Skeletal muscle cell (primary cell): ENCODE measurements at regions not wholly inside any gene's neighbourhood (a gene's known extent, or its start where the extent isn't known, plus 50 kb on each side); places are given as distances from the start of the nearest gene placed in this dataset.
"Not testable (repeated sequence)": the region's sequence is repeated elsewhere in the genome, so short reads cannot be mapped to it uniquely, and the experiment has no call there.

ENCODE experiments used
- DNase-seq: peaks from one replicate; pipeline ENCODE4 v3.0.0-alpha.2; 2010; ENCODE audit warnings: low read depth
- H3K4me3 ChIP-seq: 2 replicates; pipeline ENCODE4 v1.5.1; 2011; ENCODE audit warnings: low read depth, mild to moderate bottlenecking, control low read depth, low read length, moderate library complexity

DNA sequence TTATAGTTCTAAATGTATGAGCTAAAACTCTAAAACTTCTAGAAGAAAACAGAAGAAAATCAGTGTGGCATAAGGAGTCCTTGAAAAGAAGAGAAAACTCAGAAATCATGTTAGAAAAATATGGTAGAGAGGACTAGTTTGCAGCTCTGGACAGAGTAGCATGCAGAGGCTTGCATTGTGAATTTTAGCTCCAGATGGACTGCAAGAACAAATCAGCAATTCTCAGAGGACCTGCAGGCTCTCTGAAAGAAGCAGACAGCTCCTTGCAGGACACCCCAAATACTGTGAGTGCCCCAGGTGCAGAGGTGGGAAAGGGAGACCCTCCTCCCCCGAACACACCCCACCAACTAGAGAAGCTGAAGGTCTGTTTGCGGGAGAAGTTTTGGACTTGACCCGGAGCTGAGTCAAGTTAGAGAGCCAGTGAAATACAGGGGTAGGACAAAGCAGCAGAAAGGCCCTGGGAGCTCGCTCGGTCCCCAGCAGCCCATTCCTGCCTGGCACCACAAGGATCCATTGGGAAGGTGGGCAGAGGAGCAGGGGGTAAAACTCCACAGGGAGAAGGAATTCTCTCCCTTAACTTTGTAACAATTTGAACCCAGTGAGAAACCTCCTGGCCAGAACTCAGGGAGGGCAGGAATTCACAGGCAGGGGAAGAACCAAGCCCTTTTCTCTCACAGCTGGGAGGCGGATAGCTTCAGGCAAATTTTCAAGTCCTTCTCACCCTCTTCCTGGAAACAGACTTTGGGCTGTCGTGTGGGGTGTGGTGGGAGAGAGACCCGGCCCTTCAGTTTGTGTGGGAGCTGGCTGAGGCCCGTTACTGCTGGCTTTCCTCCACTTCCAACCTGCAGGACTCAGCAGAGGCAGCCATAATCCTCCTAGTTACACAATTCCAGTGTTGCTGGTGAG is 216.2 kb upstream of the SLC35G4 start:
- no peak for DNase-seq
- H3K4me3 ChIP-seq = no peak overlapping the region

DNA sequence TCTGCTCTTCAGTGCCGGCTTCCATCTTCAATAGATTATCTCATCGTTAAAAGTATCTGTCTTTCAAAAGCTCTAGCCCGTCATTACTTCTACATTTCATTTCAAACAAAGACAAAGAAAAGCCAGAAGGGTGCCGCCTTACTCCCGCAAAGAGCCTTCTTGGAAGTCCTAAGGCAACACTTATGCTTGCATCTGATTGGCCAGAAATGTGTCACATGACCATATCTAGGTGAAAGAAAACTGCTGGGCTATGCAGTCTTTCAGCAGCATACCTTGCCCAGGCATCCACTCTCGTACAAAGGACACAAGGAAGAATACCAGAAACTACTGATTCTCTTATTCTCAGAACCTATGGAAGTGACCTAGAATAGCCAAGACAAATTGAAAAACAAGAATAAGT is 217.1 kb upstream of the SLC35G4 start:
- no peak for DNase-seq
- H3K4me3 ChIP-seq = no peak overlapping the region

DNA sequence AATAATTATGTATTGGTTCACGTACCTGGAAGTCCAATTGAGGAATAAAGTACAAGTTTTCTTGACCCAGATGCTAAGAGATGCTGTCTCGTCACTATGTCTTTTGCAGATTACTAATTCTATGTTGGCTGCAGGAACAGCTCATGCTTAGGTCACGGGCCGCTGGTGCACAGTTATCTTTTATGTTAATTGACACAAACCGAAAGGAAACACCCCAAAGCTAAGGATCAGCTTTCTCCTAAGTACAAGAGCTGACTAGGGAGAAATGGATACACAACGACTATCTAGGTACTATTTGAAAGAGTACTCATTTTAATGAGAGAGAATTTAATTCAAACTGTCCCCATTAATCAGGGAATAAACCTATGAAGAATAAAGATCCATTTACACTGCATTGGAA is 217.7 kb upstream of the SLC35G4 start:
- no peak overlapping the region for H3K4me3 ChIP-seq
- no peak for DNase-seq

DNA sequence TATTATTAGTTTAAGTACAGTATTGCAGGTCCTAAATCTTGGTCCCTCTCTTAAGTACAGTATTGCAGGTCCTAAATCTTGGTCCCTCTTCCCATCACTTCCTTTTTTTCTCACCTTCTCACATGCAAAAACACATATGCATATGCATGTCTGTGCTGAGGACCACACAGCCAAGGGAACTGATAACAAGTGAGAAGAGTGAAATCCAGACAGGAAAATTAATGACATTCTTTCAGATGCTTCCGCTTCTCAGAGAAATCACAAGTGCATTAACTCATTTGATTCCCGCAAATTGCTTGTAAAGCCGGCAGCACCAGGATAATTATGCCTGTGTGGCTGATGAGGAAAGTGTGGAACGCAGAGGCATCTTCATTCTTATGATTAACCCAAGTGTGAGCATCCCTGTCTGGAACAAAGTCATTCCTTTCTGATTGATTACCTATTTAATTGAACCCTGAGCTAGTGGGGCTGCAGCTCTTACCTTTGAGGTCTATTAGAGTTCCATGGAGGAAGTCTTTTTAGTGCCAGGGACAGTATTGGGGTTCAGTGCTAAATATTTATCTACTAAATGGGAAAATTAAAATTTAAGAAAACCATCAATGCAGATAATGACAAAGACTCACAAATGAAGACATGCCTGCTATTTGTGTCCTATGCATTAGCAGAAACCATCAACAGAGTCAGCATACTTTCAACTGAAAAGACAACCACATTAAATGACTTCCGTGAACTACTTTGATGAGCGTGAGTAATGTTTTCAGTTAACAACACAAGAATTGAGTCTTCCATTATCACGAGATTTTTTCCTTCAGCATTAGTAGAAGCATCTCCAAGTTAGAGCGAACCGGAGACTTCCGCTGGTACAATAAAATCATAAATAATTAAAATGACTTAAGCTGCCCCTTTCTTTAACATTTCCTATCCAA is 220.4 kb upstream of the SLC35G4 start:
- no peak overlapping the region for H3K4me3 ChIP-seq
- DNase-seq = no peak

DNA sequence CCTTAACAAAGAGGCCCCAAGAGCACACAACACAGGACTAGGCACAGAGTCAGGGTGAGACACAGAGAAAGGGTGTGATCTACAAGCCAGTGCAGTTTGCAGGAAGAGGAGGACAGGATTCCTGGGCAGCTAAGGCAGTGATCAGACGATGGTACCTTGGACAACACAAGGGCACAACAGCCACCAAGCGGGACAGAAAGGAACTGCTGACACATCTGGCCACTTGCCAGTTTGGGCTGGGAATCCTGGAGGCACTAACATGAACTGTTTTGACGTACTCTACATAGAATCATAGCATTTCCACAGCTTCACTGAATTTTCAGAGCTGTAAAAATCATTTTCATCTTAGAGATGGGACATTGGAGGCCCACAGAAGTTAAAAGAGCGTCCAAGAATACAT is 221.5 kb upstream of the SLC35G4 start:
- DNase-seq = no peak
- no peak overlapping the region for H3K4me3 ChIP-seq

DNA sequence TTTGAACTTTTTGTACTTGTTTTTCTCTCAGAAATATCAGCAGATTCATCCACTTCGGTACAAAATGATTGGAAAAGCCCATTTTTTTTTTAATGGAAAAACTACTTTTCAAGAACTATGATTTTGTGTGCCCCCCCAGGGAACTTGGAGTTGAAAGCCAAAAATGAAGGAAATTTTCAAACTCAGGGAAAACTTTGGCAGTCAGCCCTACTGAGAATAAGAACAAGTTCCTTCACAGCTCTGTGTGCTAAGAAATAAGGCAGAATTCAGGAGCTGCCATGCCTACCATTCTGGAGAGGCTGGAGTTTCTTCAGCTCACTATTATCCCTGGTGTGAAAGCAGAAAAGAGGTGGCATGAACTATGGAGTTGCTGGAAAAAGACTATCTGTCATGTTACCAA is 226.0 kb upstream of the SLC35G4 start:
- DNase-seq = no peak
- no peak overlapping the region for H3K4me3 ChIP-seq

DNA sequence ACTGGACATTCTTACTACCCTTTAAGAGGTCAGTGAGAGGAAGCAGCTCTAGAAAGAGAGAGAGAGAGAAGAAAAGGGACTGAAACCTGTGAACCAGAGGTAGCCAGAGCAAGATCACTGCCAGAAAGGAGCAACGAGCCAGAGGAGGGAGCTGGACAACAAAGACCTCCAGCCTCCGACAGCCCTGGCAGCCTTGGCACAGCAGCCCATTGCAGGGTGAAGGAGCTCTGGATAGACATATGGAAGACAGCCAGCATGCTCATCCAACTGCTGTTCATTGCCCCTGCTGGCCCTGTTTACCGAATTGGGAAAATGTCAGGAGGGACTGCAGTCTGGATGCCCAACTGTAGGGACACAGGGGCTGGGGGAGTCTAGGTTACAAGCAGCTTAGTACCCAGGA is 228.4 kb upstream of the SLC35G4 start:
- DNase-seq = no peak
- no peak overlapping the region for H3K4me3 ChIP-seq

DNA sequence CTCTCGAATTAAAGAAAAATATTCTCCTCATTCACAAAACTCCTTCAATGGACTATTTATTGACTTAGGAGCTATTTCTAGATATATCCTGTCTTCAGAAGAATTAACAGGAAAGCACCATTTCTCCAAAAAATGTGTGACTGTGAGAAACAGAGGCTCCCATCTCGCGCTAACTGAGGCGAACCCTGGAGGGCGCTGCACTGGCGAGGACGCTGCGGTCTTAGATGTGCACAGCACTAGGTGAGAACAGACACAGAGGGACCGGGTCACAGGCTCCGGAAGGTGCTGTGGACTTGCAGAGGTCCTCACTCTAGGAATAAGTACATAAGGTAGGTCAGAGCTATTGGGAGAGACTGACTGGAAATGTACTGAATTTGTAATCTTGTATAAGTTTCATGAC is 229.7 kb upstream of the SLC35G4 start:
- H3K4me3 ChIP-seq = no peak overlapping the region
- no peak for DNase-seq

DNA sequence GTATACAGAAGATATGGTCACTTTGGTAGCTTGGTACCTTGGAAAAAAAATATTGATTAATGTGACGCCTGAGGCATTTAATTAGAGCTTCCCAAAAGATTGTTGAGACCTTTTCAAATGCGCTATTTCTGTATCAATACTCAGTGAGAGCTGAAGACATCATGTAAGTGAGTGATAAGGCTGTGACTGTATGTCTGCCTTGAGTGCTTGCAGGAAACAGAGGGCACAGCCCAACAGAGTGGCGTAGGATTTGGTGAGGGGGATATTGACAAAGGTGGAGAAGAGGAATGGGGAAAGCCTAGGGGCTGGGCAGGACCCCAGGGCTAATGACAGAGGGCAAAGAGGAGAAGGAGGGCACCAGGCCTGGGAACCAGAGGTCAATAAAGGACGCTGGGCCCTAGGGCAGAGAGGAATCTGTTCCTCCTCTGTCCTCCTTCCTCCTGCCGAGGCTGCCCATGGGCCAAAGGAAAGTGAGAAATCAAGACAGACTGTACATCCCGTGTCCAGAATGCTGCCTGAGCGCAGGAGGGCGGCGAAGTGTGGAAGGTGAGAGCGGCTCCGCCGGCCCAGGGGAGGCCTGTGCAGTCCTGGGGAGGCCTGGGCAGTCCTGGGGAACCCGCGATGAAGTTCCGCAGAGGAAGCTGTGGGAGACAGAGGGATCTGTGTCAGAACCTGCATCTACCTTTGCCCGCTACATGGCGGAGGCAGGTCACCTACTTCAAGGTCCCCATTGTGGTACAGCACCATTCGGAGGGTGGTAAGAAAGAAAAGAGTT is 228.6 kb upstream of the PIEZO2 start:
- no peak overlapping the region for H3K4me3 ChIP-seq
- no peak for DNase-seq

DNA sequence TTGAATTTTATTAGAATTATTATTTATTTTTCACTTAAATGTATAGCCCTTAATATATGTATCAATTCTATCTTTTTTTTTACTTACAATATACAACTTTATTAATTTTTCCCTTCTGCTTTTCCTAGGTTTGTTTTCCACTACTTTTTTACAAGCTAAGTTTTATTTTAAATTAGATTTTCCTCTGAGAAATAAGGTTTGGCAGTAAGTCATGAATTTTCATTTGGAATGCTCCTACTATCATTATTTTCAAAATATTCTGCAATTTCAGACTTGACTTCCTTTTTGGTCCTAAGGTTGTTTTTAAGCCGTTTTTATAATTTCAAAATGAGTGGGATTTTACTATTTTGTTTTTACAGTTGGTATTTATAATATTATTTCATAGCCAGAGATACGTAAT is 222.8 kb upstream of the PIEZO2 start:
- no peak overlapping the region for H3K4me3 ChIP-seq
- no peak for DNase-seq

DNA sequence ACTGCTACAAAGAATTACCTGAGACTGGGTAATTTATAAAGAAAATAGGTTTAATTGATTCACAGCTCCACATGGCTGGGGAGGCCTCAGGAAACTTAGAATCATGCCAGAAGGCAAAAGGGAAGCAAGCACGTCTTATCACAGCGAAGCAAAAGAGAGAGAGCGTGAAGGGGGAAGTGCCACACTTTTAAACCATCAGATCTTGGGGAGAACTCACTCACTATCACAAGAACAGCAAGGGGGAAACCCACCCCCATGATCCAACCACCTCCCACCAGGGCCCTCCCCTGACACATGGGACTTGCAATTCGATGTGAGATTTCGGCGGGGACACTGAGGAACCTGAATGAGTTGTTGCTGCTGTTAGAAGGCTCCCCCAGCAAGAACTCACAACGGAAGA is 220.2 kb upstream of the PIEZO2 start:
- H3K4me3 ChIP-seq = no peak overlapping the region
- DNase-seq = no peak

DNA sequence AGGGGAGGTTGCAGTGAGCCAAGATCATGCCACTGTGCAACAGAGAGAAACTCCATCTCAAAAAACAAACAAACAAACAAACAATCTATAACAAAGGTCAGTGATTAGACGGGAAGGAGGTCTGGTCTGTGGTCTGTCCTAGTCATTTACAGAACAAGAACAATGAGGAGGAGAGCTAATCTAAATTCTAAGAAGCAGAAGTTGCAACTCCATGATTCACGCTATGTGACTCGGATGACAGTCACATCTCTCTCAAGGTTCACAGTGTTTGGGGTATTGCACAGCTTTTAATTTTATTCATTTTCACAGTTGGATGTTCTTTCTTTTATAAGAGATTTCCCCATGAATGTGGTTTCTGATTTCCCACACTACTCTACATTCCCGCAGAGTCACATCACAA is 218.7 kb upstream of the PIEZO2 start:
- DNase-seq = no peak

DNA sequence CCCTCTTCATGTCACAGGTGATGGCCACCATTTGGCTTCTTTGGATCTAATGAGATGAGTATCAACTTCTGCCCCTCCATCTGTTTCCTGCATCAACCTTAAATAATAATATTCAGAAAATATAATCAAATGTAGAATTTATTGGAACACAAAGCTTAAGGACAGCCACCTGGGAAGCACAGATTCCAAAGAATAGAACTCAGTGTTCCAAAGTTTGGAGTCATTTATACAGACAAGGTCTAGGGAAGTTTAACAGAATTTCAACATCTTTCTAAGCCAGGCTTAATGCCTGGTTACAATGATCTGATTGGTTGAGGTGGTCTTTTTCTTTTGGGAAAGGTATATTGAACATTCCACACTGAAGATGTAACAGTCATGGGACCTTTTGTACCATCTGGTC is 218.0 kb upstream of the PIEZO2 start:
- DNase-seq = no peak
- no peak overlapping the region for H3K4me3 ChIP-seq

More for the DNA sequence above, 218.7 kb upstream of the PIEZO2 start:
- H3K4me3 ChIP-seq = no peak overlapping the region

DNA sequence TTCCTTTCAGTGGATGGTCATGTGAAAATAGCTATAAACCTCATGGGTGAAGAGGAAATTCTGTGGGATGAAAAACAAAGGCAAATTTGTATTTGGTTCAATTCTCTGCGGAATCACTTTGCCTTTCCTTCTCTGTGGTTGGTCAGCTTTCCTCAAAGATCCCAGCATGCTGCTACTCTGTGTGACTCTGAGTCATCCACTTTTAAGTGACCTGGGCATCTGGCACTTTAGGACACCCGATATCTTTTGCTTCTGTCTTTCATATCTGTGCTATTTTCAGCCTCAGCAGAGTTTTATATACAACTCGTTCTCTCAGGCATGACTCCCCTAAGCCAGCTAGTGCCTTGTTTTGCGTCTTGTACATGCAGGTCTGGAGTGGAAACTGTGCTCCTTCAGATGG is 217.0 kb upstream of the PIEZO2 start:
- H3K4me3 ChIP-seq = no peak overlapping the region
- peak; percentile 45 for DNase-seq

DNA sequence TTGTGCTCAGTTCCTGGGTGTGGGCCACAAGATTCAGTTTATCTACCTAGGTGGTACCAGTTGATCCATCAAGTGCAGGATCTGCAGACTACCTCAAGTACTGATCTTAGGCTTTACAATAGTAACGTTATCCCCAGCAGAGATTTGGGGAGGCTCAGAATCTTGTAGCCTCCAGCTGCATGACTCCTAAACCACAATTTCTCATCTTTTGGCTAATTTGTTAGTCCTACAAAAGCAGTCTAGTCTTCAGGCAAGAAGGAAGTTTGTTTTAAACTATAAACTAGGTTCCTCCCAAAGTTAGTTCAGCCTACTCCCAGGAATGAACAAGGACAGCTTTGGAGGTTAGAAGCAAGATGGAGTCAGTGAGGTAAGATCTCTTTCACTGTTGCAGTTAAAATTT is 213.5 kb upstream of the PIEZO2 start:
- no peak overlapping the region for H3K4me3 ChIP-seq
- DNase-seq = no peak

DNA sequence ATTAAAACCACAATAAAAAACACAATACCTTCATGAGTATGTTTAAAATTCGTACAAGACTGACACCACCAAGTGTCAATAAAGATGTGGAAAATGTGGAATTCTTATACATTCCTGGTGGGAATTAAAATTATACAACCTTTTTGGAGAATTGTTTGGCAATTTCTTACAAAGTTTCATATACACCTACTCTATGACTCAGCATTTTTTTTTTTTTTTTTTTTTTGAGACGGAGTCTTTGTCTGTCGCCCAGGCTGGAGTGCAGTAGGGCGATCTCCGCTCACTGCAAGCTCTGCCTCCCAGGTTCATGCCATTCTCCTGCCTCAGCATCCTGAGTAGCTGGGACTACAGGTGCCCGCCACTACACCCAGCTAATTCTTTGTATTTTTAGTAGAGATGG is 212.5 kb upstream of the PIEZO2 start:
- H3K4me3 ChIP-seq, DNase-seq: not testable (repeated sequence)

DNA sequence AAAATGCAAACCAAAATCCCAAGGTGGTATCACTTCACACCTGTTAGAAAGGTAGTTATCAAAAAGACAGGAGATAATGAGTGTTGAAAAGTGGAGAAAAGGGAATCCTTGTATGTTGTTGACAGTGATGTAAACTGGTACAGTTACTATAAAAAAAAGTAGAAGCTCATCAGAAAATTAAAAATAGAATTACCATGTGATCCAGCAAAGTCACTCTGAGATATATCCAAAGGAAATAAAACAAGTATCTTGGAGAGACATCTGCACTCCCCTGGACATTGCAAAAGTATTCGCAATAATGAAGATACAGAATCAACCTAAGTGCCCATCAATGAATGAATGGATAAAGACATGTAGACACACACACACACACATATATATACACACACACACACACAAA is 208.3 kb upstream of the PIEZO2 start:
- H3K4me3 ChIP-seq = no peak overlapping the region
- DNase-seq = no peak

DNA sequence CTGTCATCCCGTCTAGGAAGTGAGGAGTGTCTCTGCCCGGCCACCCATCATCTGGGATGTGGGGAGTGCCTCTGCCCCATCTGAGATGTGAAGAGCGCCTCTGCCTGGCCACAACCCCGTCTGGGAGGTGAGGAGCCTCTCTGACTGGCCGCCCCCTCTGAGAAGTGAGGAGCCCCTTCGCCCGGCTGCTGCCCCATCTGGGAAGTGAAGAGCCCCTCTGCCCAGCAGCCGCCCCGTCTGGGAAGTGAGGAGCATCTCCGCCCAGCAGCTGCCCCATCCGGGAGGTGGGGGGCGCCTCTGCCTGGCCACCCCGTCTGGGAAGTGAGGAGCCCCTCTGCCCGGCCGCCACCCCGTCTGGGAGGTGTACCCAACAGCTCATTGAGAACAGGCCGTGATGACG is 195.2 kb upstream of the PIEZO2 start:
- DNase-seq, H3K4me3 ChIP-seq: not testable (repeated sequence)

DNA sequence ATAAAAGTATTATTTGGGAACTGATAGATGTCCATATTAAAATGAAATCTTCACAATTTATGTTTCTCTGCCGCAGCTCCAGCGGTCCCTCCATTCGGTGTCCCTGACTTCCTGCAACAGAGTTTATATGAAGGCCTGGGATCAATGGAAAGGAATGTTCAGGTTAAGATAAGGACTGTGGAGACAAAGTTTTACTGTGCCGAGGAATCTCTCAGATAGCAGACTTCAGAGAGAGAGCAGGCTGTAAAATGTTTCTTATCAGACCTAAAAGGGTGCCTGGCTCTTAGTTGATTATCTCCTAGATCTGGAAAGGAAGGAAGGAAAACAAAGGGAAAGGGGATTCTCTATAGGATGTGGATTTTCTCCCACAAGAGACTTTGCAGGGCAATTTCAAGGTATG is 193.7 kb upstream of the PIEZO2 start:
- no peak for DNase-seq
- H3K4me3 ChIP-seq = no peak overlapping the region

DNA sequence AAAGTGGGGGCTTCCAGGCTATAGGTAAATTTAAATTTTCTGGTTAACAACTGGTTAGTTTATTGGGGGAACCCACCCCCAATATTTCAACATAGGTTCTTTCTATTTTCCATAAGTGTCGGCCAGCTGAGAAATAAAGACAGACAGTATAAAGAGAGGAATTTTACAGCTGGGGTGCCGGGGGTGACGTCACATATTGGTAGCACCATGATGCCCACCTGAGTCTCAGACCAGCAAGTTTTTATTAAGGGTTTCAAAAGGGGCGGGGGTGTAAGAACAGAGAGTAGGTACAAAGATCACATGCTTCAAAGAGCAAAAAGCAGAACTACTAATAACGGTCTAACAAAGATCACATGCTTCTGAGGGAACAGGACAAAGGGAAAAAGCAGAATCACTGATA is 192.7 kb upstream of the PIEZO2 start:
- not testable (repeated sequence) for DNase-seq, H3K4me3 ChIP-seq
